HL-60 (cell line): ENCODE measurements at regions not wholly inside any gene's neighbourhood (a gene's known extent, or its start where the extent isn't known, plus 50 kb on each side); places are given as distances from the start of the nearest gene placed in this dataset.

Experiments used
- DNase-seq, 2 experiments: peaks; one replicate each; pipeline ENCODE4 v3.0.0-alpha.2; 2010 to 2020; ENCODE audit warnings: low read depth in 1 of 2, low spot score in 1 of 2
- H3K27ac ChIP-seq: fragments of 250-450 bp; sonication (Bioruptor Pico); replicated peaks from 2 replicates; pipeline ENCODE4 v1.5.1; 2020; ENCODE audit warnings: mild to moderate bottlenecking, moderate library complexity
- H3K27me3 ChIP-seq: fragments of 250-450 bp; sonication (Bioruptor Pico); 2 replicates; pipeline ENCODE4 v1.5.1; 2021; ENCODE audit warnings: mild to moderate bottlenecking, moderate library complexity; ENCODE audit not compliant: insufficient read depth, poor library complexity, severe bottlenecking
- H3K4me3 ChIP-seq: replicated peaks from 2 replicates; pipeline ENCODE4 v1.5.1; 2011; ENCODE audit warnings: mild to moderate bottlenecking, control low read depth, low read length; ENCODE audit not compliant: insufficient read depth
- CTCF ChIP-seq: IDR thresholded peaks from one replicate; pipeline ENCODE4 v1.5.1; 2011; ENCODE audit warnings: low read length, control low read depth, inconsistent platforms; ENCODE audit not compliant: insufficient read depth
- GABPA ChIP-seq: IDR thresholded peaks from 2 replicates; pipeline ENCODE4 v1.6.1; 2012; ENCODE audit warnings: low read depth
- POLR2AphosphoS5 ChIP-seq: IDR thresholded peaks from 2 replicates; pipeline ENCODE4 v1.6.1; 2012; ENCODE audit warnings: low read depth
- REST ChIP-seq: IDR thresholded peaks from 2 replicates; pipeline ENCODE4 v1.6.1; 2012; ENCODE audit warnings: low read depth; ENCODE audit not compliant: insufficient replicate concordance
- SPI1 ChIP-seq: IDR thresholded peaks from 2 replicates; pipeline ENCODE4 v1.6.1; 2012; ENCODE audit warnings: low read depth, mild to moderate bottlenecking, borderline replicate concordance

GRCh38 chr5:170171811-170172210 lies 61.0 kb upstream of the C5orf58 start:
- TF ChIP-seq GABPA (no peak), CTCF (no peak), SPI1 (no peak), REST (no peak)
- no peak for DNase-seq

GRCh38 chr5:170173227-170173626 lies 59.6 kb upstream of the C5orf58 start:
- no peak overlapping the region for H3K4me3 ChIP-seq
- peaks cover 3% of the 10 kb centered on the region for H3K27me3 ChIP-seq
- H3K27ac ChIP-seq = no peak overlapping the region
- DNase-seq = no peak
- no peak for TF ChIP-seq GABPA

More at GRCh38 chr5:170171811-170172210, 61.0 kb upstream of the C5orf58 start:
- H3K4me3 ChIP-seq = no peak overlapping the region
- peaks cover 3% of the 10 kb centered on the region for H3K27me3 ChIP-seq
- no peak overlapping the region for H3K27ac ChIP-seq

GRCh38 chr5:170173647-170174046 lies 59.1 kb upstream of the C5orf58 start:
- Histone ChIP-seq H3K27me3 (peaks cover 3% of the 10 kb centered on the region), H3K27ac (no peak overlapping the region), H3K4me3 (no peak overlapping the region)
- DNase-seq = no peak
- no peak for TF ChIP-seq POLR2AphosphoS5
- TF ChIP-seq GABPA = no peak

- Histone ChIP-seq H3K27me3 (no peaks in the 10 kb centered on the region), H3K4me3 (no peak overlapping the region), H3K27ac (no peak overlapping the region)
- TF ChIP-seq SPI1 (no peak), REST (no peak), GABPA (no peak), CTCF (no peak), POLR2AphosphoS5 (no peak)
- DNase-seq = no peak
Observed at GRCh38 chr5:170176916-170177315, 55.9 kb upstream of the C5orf58 start.

GRCh38 chr5:170178814-170179213 lies 54.0 kb upstream of the C5orf58 start:
- TF ChIP-seq CTCF = no peak
- H3K27me3 ChIP-seq = no peaks in the 10 kb centered on the region
- H3K27ac ChIP-seq = no peak overlapping the region
- DNase-seq = no peak
- no peak overlapping the region for H3K4me3 ChIP-seq
